ENCODE measurements at regions not wholly inside any gene's neighbourhood (a gene's known extent, or its start where the extent isn't known, plus 50 kb on each side); places are given as distances from the start of the nearest gene placed in this dataset.

GRCh38 chr5:147170603-147171002 is 64.2 kb upstream of the STK32A start:
- DNase-seq: peak in 1 of 5 experiments; percentile 65

GRCh38 chr5:147174671-147175265 is 60.1 kb upstream of the STK32A start:
- no peak for DNase-seq

GRCh38 chr5:147175516-147176097 is 59.2 kb upstream of the STK32A start:
- no peak for DNase-seq

- DNase-seq: no peak
Measured at GRCh38 chr5:147176422-147176821, 58.4 kb upstream of the STK32A start.

GRCh38 chr5:147177125-147177840 is 57.5 kb upstream of the STK32A start:
- DNase-seq: no peak

- no peak for DNase-seq
Measured at GRCh38 chr5:147179562-147180147, 55.2 kb upstream of the STK32A start.

GRCh38 chr5:147180751-147181150 is 54.1 kb upstream of the STK32A start:
- no peak for DNase-seq

All from T-helper 2 cell (primary cell).